A673 (cell line): ENCODE measurements at regions not wholly inside any gene's neighbourhood (a gene's known extent, or its start where the extent isn't known, plus 50 kb on each side); places are given as distances from the start of the nearest gene placed in this dataset.

Experiments used
- EZH2 ChIP-seq: fragments of 200-600 bp; sonication (generic); IDR thresholded peaks from 2 replicates; pipeline ENCODE4 v1.6.1; 2017; ENCODE audit warnings: borderline replicate concordance, low read depth, mild to moderate bottlenecking, mixed read lengths, antibody characterized with exemption, low read length; ENCODE audit not compliant: poor library complexity, severe bottlenecking
- TF ChIP-seq, protein P1 (sequence below): fragments of 300-800, 200-600 bp; sonication (generic); conservative IDR thresholded peaks from 2 replicates; pipeline ENCODE4 v1.5.1; 2017; ENCODE audit warnings: low read depth, mild to moderate bottlenecking, antibody characterized with exemption, low read length, moderate library complexity, mixed read lengths

DNA sequence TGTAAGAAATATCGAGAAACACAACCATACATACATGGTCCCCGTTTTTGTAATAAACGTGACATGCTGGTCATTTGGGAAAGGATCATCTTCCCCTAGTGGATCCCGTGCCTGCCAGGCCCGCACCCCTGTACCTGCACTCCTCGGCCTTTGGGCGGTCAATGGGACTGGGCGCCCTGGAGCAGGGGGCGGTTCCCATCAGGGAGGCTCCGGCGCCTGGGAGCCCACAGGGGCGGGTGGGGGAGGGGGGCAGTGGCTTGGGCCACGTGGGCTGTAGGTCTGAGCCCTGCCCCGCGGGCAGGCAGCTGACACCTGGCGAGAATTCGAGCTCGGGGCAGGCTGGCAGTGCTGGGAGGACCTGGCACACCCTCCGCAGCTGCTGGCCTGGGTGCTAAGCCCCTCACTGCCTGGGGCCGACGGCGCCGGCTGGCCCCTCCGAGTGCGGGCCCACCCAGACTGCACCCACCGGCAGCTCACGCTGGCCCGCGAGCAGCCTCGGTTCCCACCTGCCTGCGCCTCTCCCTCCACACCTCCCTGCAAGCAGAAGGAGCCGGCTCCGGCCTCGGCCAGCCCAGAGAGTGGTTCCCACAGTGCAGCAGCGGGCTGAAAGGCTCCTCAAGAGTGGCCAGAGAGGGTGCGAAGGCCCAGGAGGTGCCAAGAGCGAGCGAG lies 361.6 kb upstream of the GRM3 start:
- TF ChIP-seq, protein P1, sequence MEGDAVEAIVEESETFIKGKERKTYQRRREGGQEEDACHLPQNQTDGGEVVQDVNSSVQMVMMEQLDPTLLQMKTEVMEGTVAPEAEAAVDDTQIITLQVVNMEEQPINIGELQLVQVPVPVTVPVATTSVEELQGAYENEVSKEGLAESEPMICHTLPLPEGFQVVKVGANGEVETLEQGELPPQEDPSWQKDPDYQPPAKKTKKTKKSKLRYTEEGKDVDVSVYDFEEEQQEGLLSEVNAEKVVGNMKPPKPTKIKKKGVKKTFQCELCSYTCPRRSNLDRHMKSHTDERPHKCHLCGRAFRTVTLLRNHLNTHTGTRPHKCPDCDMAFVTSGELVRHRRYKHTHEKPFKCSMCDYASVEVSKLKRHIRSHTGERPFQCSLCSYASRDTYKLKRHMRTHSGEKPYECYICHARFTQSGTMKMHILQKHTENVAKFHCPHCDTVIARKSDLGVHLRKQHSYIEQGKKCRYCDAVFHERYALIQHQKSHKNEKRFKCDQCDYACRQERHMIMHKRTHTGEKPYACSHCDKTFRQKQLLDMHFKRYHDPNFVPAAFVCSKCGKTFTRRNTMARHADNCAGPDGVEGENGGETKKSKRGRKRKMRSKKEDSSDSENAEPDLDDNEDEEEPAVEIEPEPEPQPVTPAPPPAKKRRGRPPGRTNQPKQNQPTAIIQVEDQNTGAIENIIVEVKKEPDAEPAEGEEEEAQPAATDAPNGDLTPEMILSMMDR, result no peak
- TF ChIP-seq EZH2, result no peak
